Cardiac fibroblast (primary cell): ENCODE measurements at regions not wholly inside any gene's neighbourhood (a gene's known extent, or its start where the extent isn't known, plus 50 kb on each side); places are given as distances from the start of the nearest gene placed in this dataset.
A peak's percentile ranks its signal among the peaks of the same experiment; 100 is the strongest.
"Not testable (repeated sequence)": the region's sequence is repeated elsewhere in the genome, so short reads cannot be mapped to it uniquely, and the experiment has no call there.

Experiments used
- DNase-seq, 2 donors: peaks; one replicate each; pipeline versions ENCODE4 v3.0.0 to v3.0.0-alpha.2; 2010; ENCODE audit warnings: low read depth in 2 of 2
- H3K4me3 ChIP-seq, 2 donors: replicated peaks in 1 of 2; 1 replicate in 1 of 2; 2 replicates in 1 of 2; pipeline ENCODE4 v1.5.1; 2011; ENCODE audit warnings: low read depth in 2 of 2, low read length in 2 of 2, mild to moderate bottlenecking in 2 of 2, moderate library complexity in 1 of 2
- CTCF ChIP-seq: IDR thresholded peaks from one replicate; pipeline ENCODE4 v1.5.1; 2011; ENCODE audit warnings: low read depth, mild to moderate bottlenecking, low read length, inconsistent platforms

- TF ChIP-seq CTCF, result peak; percentile 82
- peak; percentile 82 to 87 for DNase-seq
Measured at GRCh38 chr17:21511363-21512195, 135.4 kb downstream of the KCNJ12 start.

GRCh38 chr17:21512307-21513011, 136.3 kb downstream of the KCNJ12 start:
- DNase-seq, result no peak
- no peak for TF ChIP-seq CTCF
- no peak overlapping the region for H3K4me3 ChIP-seq

More at GRCh38 chr17:21511363-21512195, 135.4 kb downstream of the KCNJ12 start:
- H3K4me3 ChIP-seq, result peak overlapping the region; percentile 50 to 56

- TF ChIP-seq CTCF, result peak; percentile 74
Measured at GRCh38 chr17:21513012-21513570, 136.9 kb downstream of the KCNJ12 start.

GRCh38 chr17:21514567-21514966, 138.4 kb downstream of the KCNJ12 start:
- not testable (repeated sequence) for DNase-seq, H3K4me3 ChIP-seq

More at GRCh38 chr17:21513012-21513570, 136.9 kb downstream of the KCNJ12 start:
- no peak overlapping the region for H3K4me3 ChIP-seq
- peak; percentile 72 to 75 for DNase-seq

- TF ChIP-seq CTCF, result no peak
- no peak for DNase-seq
- H3K4me3 ChIP-seq, result no peak overlapping the region
Measured at GRCh38 chr17:21517538-21518293, 141.6 kb downstream of the KCNJ12 start.

- TF ChIP-seq CTCF, result no peak
- no peak overlapping the region for H3K4me3 ChIP-seq
- DNase-seq, result peak in 1 of 2 donors; percentile 7
Measured at GRCh38 chr17:21522755-21523336, 146.7 kb downstream of the KCNJ12 start.
